HG03139 (cell line): ENCODE measurements at regions not wholly inside any gene's neighbourhood (a gene's known extent, or its start where the extent isn't known, plus 50 kb on each side); places are given as distances from the start of the nearest gene placed in this dataset.

ENCODE experiments used
- ATAC-seq: cut with Tn5 transposase; IDR thresholded peaks from one replicate; pipeline ENCODE4 v1.9.1; 2021; ENCODE audit not compliant: unreplicated experiment

DNA sequence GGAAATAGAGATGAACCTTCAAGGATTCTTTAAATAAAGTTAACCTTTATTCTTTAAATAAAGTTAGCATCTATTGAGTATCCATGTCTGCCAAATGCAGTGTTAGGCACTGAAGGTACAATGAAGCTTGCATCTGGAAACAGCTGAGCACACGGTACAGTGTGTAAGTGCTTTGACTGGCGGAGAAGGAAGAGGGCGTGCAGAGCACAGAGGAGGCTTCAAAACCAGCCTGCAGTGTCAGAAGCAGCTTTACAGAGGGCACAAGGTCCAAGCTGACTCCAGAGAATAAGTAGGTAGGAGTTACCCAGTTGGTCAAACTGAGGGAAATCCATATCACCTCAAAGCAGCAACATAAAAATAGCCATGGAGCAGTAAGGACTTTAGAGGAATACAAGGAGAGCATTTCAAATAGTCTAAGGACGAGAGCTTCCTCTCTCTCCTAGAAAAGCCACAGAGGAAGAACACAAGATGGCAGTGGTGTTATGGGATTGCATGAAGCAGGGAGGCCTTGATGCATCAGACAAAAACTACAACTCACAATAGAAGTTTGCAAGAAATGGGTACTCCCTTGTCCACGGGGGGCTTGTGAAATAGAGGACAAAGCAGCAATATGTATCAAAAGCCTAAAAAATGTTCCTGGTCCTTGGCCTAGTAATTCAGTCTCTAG lies 60.3 kb upstream of the PPP2R3A start:
- no peak for ATAC-seq

DNA sequence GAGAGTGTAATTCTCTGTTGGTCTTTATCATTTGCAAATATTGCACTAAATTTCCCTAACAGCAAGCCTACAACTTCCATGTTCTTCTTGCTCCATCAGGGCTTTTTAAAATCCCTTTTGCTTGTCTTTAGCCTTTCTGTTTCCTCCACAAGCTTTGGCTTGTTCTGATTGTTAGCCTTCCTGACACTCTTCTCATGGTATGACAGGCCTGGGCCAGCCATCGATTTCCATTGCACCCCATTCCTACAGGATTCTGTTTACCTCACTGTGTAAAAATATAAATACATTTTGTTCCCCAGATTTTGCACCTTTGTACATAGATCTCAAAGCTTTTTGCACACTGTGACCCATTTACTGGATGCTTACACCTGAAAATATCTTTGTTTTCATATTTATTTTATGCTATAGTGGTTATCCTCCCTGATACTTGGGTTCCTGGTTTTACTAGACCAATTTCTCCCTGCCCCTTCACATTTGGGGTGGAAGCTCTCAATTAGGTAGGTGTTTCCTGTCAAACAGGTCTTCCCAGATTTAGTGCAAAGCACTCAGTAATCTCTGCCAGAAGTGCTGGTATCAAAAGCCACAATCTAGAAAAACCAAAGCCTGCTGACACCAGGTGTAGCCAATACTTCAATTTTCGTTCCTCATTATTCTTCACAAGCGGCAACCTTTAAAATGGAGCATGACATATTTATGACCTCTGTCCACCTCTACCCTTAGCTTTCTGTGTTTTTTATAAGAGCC lies 57.9 kb upstream of the PPP2R3A start:
- ATAC-seq: no peak

DNA sequence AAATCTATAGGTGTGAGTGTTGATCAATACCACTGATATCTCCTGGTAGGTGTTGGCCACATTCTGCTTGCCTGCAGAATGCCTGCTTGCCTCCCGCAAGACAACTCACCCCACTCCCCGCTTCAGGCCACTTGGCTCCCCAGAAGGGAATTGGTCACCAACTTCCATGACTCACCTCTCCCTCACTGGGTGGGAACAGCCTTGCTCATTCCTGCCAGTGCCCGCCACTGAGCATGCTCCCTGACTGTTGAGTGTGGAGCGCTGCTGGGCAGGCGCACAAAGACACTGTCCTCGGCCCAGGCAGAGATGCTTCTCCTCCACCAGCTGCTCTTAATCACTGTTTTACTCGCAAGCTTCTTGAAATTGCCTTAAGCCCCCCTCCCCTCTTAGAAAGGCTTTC lies 57.3 kb upstream of the PPP2R3A start:
- no peak for ATAC-seq

DNA sequence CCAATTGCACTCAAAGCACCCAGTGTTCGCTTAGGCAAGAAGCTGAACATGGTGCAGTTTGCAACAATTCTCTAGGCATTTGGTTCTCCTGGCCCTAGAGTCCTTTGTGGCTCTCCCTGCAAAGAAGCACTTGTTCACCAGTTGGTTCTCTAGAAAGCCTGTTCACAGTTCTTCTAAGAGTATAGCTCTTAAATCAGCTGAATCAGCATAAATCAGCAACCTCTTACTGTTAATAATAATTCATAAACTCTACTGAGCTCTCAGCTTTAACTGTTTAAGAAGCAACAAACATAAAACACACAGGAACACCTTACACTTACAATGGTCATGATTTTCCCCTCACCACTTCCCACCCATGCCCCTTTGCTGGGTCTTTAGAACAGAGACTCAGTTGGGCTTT lies 56.8 kb upstream of the PPP2R3A start:
- ATAC-seq: no peak

DNA sequence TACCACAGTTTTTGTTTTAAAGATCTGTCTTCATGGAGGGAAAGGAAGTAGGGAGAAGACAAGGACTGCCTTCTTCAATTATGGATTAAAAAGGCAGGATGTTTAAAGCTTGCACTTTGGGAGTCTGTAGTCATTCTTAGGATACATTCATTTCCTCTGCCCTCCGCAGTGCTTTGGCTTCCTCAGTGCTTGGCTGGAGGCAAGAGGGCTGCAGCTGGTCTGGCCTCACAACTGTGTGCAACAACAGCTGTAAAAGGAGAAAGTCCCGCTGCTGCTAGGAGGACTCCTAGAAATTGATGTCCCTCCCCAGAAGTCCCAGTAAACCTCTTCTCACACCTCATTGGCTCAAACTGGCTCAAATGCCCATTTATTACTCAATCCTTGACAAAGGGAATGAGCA lies 54.4 kb upstream of the PPP2R3A start:
- ATAC-seq: no peak

DNA sequence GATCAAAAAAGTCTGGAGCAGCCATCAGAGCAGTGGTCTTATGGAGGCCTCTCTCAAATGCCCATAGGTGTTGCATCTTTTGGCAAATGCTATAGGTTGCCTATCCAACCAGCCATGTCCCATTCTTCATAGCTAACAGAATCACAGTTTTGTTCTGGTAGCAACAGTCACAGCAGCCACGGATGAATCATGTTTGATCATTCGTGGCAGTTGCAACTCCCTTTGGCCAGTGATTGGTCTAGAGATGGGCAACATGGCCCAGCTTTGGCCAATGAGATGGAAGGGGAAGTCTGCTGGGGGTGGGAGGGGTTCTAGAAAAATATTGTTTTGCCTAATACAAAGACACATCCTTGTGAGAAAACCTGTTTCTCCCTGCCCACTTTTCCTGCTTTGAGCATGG lies 50.3 kb upstream of the PPP2R3A start:
- no peak for ATAC-seq
